ENCODE measurements at regions not wholly inside any gene's neighbourhood (a gene's known extent, or its start where the extent isn't known, plus 50 kb on each side); places are given as distances from the start of the nearest gene placed in this dataset.

GRCh38 chr10:121108051-121108450, 256.9 kb downstream of the WDR11 start:
- H3K4me1 ChIP-seq (ENCODE audit: insufficient read depth): peaks cover 5% of the 10 kb centered on the region; the same call in 1 of the 2 replicates
- no peak overlapping the region for H3K4me2 ChIP-seq
- H3K27ac ChIP-seq (ENCODE audit: low read depth): no peak overlapping the region
- DNase-seq (ENCODE audit: low spot score): no peak
- TF ChIP-seq ZNF114 (CRISPR knock-in tag; IDR thresholded peaks at IDR 0.05) (no peak), ZNF462 (CRISPR knock-in tag; IDR thresholded peaks at IDR 0.05) (no peak), EZH2 (IDR thresholded peaks at IDR 0.05; ENCODE audit: low read depth, unreplicated experiment) (no peak), EZH2phosphoT487 (IDR thresholded peaks at IDR 0.05; ENCODE audit: unreplicated experiment) (no peak), NANOG (IDR thresholded peaks at IDR 0.05; ENCODE audit: borderline replicate concordance) (no peak), CTCF (conservative IDR thresholded peaks at IDR 0.05; ENCODE audit: low read depth in 2 of 2) (no peak), STAT1 (IDR thresholded peaks at IDR 0.05; ENCODE audit: unreplicated experiment) (no peak), REST (IDR thresholded peaks at IDR 0.05; ENCODE audit: unreplicated experiment) (no peak), ZNF331 (CRISPR knock-in tag; IDR thresholded peaks at IDR 0.05; ENCODE audit: low read depth) (no peak), JUNB (IDR thresholded peaks at IDR 0.05; ENCODE audit: unreplicated experiment) (no peak), CREB1 (CRISPR knock-in tag; IDR thresholded peaks at IDR 0.05; ENCODE audit: low read depth) (no peak), ETS1 (IDR thresholded peaks at IDR 0.05) (no peak), POLR2AphosphoS5 (IDR thresholded peaks at IDR 0.05; ENCODE audit: low read depth) (no peak)
- Mint-ChIP-seq H3K27ac (no peak overlapping the region), H3K4me3 (no peak overlapping the region), H3K27me3 (ENCODE audit: insufficient read depth, low read depth, poor library complexity) (peaks cover 1% of the 10 kb centered on the region), H3K9me3 (no peaks in the 10 kb centered on the region), H3K4me1 (peaks cover 18% of the 10 kb centered on the region; the same call in 2 of the 3 replicates), H3K36me3 (ENCODE audit: low read depth) (no peaks in the 10 kb centered on the region)
- H2AFZ ChIP-seq: no peak overlapping the region
- H3K79me2 ChIP-seq (replicated peaks; ENCODE audit: insufficient read depth): no peaks in the 10 kb centered on the region
- no peaks in the 10 kb centered on the region for H3K27me3 ChIP-seq (ENCODE audit: insufficient read depth)
- H4K20me1 ChIP-seq (replicated peaks; ENCODE audit: insufficient read depth): no peaks in the 10 kb centered on the region
- no peaks in the 10 kb centered on the region for H3K9me2 ChIP-seq (ENCODE audit: insufficient read depth)
- no peak overlapping the region for H3K4me3 ChIP-seq
- no peaks in the 10 kb centered on the region for H3K36me3 ChIP-seq (ENCODE audit: insufficient read depth)
- H3F3A ChIP-seq (replicated peaks; ENCODE audit: low read depth): no peaks in the 10 kb centered on the region
- no peak for ATAC-seq

All from GM23338 (cell line).